NT2/D1 (cell line): ENCODE measurements at regions not wholly inside any gene's neighbourhood (a gene's known extent, or its start where the extent isn't known, plus 50 kb on each side); places are given as distances from the start of the nearest gene placed in this dataset.

Experiments
- DNase-seq: peaks from one replicate; pipeline ENCODE4 v3.0.0-alpha.2; 2011; ENCODE audit warnings: low read depth, low spot score
- H3K27me3 ChIP-seq: 2 replicates; pipeline ENCODE4 v1.6.0; 2011; ENCODE audit warnings: mild to moderate bottlenecking; ENCODE audit not compliant: insufficient read length, insufficient read depth
- H3K36me3 ChIP-seq: 2 replicates; pipeline ENCODE4 v1.6.1; 2011; ENCODE audit warnings: mild to moderate bottlenecking, low read length, mixed read lengths; ENCODE audit not compliant: insufficient read depth, insufficient read length
- H3K4me1 ChIP-seq: 2 replicates; pipeline ENCODE4 v1.5.1; 2011; ENCODE audit not compliant: insufficient read depth, insufficient read length
- H3K4me3 ChIP-seq: 2 replicates; pipeline ENCODE4 v1.5.1; 2011; ENCODE audit warnings: low read depth; ENCODE audit not compliant: insufficient read length
- H3K9ac ChIP-seq: 2 replicates; pipeline ENCODE4 v1.6.0; 2011; ENCODE audit warnings: low read depth; ENCODE audit not compliant: insufficient read length
- H3K9me3 ChIP-seq: 2 replicates; pipeline ENCODE4 v1.5.1; 2011; ENCODE audit warnings: mild to moderate bottlenecking, low read length; ENCODE audit not compliant: insufficient read depth
- SUZ12 ChIP-seq: IDR thresholded peaks from 2 replicates; pipeline ENCODE4 v1.6.1; 2011; ENCODE audit not compliant: insufficient read length, insufficient read depth; ENCODE audit errors: extremely low read depth
- YY1 ChIP-seq: IDR thresholded peaks from 2 replicates; pipeline ENCODE4 v1.6.1; 2011; ENCODE audit not compliant: insufficient read length, insufficient read depth
- ZNF274 ChIP-seq: IDR thresholded peaks from 2 replicates; pipeline ENCODE4 v1.6.1; 2011; ENCODE audit warnings: mild to moderate bottlenecking, low read depth, low read length

DNA sequence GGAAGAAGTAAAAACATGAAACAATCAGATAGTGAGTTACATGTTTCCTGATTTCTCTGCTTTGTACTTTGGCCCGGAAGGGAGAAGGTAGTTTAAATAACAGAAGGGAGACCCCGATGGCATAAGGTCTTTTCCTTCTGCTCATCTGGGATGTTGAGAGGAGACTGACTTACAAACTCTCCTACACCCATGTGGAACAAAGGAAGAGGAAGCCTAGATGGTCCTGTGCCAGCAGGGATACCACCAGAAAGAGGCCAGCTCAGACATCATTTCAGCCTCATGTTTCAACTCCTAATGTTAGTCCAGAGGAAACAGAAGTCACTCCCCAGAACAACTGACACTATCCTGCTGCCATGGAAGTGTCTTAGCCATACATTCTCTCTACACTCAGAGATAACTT, 250.7 kb upstream of the NOX3 start:
- TF ChIP-seq YY1 (no peak), SUZ12 (no peak), ZNF274 (no peak)
- Histone ChIP-seq H3K27me3 (no peaks in the 10 kb centered on the region), H3K36me3 (no peaks in the 10 kb centered on the region), H3K4me1 (no peaks in the 10 kb centered on the region), H3K9me3 (no peaks in the 10 kb centered on the region), H3K4me3 (no peak overlapping the region), H3K9ac (no peak overlapping the region)
- DNase-seq: no peak

- Histone ChIP-seq H3K9me3 (no peaks in the 10 kb centered on the region), H3K27me3 (no peaks in the 10 kb centered on the region), H3K9ac (no peak overlapping the region), H3K4me3 (no peak overlapping the region), H3K36me3 (no peaks in the 10 kb centered on the region), H3K4me1 (no peaks in the 10 kb centered on the region)
- no peak for TF ChIP-seq YY1
- TF ChIP-seq SUZ12: no peak
- no peak for TF ChIP-seq ZNF274
- DNase-seq: no peak
Measured at GRCh38 chr6:155701342-155701741, 245.7 kb upstream of the NOX3 start.

- DNase-seq: no peak
- H3K4me3 ChIP-seq: no peak overlapping the region
- TF ChIP-seq ZNF274 (no peak), SUZ12 (no peak), YY1 (no peak)
Measured at GRCh38 chr6:155695495-155695894, 239.9 kb upstream of the NOX3 start.

DNA sequence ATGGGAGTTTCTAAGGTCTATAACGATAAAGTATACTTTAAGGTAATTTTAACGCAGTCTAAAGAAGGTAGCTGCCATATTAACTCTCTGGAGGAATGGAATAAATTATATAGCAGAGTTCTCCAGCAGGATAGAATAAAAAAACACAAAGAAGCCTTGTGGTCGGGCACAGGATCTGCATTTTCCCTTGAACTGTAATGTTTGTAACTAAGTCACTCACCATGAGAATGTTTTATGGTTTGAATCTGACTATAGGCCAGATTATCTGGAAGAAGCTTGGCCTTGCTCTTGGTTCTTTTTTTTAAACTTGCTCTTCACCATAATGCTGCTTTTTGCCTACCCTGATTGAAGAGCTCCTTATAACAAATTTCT, 238.8 kb upstream of the NOX3 start:
- Histone ChIP-seq H3K9ac (no peak overlapping the region), H3K4me3 (no peak overlapping the region), H3K4me1 (no peaks in the 10 kb centered on the region), H3K36me3 (no peaks in the 10 kb centered on the region), H3K9me3 (no peaks in the 10 kb centered on the region), H3K27me3 (no peaks in the 10 kb centered on the region)
- no peak for TF ChIP-seq ZNF274
- TF ChIP-seq SUZ12: no peak
- no peak for TF ChIP-seq YY1
- DNase-seq: no peak

More at GRCh38 chr6:155695495-155695894, 239.9 kb upstream of the NOX3 start:
- no peaks in the 10 kb centered on the region for H3K9me3 ChIP-seq
- no peak overlapping the region for H3K9ac ChIP-seq
- H3K27me3 ChIP-seq: no peaks in the 10 kb centered on the region
- H3K36me3 ChIP-seq: no peaks in the 10 kb centered on the region
- no peaks in the 10 kb centered on the region for H3K4me1 ChIP-seq

GRCh38 chr6:155693573-155694418, 238.2 kb upstream of the NOX3 start:
- Histone ChIP-seq H3K36me3 (no peaks in the 10 kb centered on the region), H3K4me3 (no peak overlapping the region), H3K4me1 (no peaks in the 10 kb centered on the region), H3K27me3 (no peaks in the 10 kb centered on the region), H3K9me3 (no peaks in the 10 kb centered on the region), H3K9ac (no peak overlapping the region)
- TF ChIP-seq YY1 (no peak), ZNF274 (no peak), SUZ12 (no peak)
- no peak for DNase-seq

GRCh38 chr6:155690820-155691219, 235.2 kb upstream of the NOX3 start:
- no peak overlapping the region for H3K9ac ChIP-seq
- H3K4me1 ChIP-seq: no peaks in the 10 kb centered on the region
- H3K36me3 ChIP-seq: no peaks in the 10 kb centered on the region
- no peak for DNase-seq
- no peaks in the 10 kb centered on the region for H3K27me3 ChIP-seq
- TF ChIP-seq SUZ12: no peak
- TF ChIP-seq YY1: no peak
- no peak for TF ChIP-seq ZNF274
- H3K4me3 ChIP-seq: no peak overlapping the region
- H3K9me3 ChIP-seq: no peaks in the 10 kb centered on the region

DNA sequence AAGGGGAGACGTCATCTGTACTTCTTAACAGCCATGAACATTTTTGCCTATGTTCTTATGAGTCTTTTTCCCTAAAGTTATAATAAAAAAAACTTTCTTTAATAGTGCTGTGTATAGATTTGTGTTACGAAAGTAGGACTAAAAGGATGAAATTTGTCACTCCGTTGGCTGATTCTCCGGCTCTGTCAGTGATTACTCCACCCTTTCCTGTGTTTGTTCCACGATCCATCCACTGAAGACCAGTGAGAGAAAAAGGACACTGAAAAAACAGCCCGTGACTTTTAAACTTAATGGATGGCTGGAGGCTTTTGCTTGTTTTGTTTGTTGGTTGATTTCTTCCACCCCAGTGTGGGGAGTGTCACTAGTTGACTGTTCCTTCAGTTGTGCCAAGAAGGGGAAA, 232.0 kb upstream of the NOX3 start:
- Histone ChIP-seq H3K9me3 (no peaks in the 10 kb centered on the region), H3K36me3 (no peaks in the 10 kb centered on the region), H3K9ac (no peak overlapping the region), H3K4me1 (no peaks in the 10 kb centered on the region), H3K27me3 (no peaks in the 10 kb centered on the region), H3K4me3 (no peak overlapping the region)
- no peak for TF ChIP-seq YY1
- DNase-seq: no peak
